Ovary (tissue), 3 donors: ENCODE measurements at regions not wholly inside any gene's neighbourhood (a gene's known extent, or its start where the extent isn't known, plus 50 kb on each side); places are given as distances from the start of the nearest gene placed in this dataset.

Experiments
- CTCF ChIP-seq, 3 donors: fragments of 450-650 bp in 2 of 3; fragments of 200-600 bp in 1 of 3; IDR thresholded peaks; one replicate each; pipeline versions ENCODE4 v1.5.1 to v1.8.0; 2016 to 2022; ENCODE audit warnings: antibody characterized with exemption in 3 of 3, mild to moderate bottlenecking in 1 of 3
- EP300 ChIP-seq: sonication (generic); formaldehyde crosslinking; IDR thresholded peaks from one replicate; pipeline ENCODE4 v1.6.1; 2017; ENCODE audit warnings: antibody characterized with exemption
- POLR2A ChIP-seq: fragments of 450-650 bp; IDR thresholded peaks from one replicate; pipeline ENCODE4 v1.6.1; 2017; ENCODE audit warnings: antibody characterized with exemption, mild to moderate bottlenecking, moderate library complexity
- donor health status: DM: no; HTN: no; CAD: no.

- no peak for TF ChIP-seq POLR2A
- no peak for TF ChIP-seq EP300
- TF ChIP-seq CTCF (IDR thresholded peaks at IDR 0.05): no peak
Observed at GRCh38 chr19:30783936-30784335, 411.8 kb downstream of the ZNF536 start.
